ENCODE measurements at regions not wholly inside any gene's neighbourhood (a gene's known extent, or its start where the extent isn't known, plus 50 kb on each side); places are given as distances from the start of the nearest gene placed in this dataset.
"Not testable (repeated sequence)": the region's sequence is repeated elsewhere in the genome, so short reads cannot be mapped to it uniquely, and the experiment has no call there.

- TF ChIP-seq, protein P1, sequence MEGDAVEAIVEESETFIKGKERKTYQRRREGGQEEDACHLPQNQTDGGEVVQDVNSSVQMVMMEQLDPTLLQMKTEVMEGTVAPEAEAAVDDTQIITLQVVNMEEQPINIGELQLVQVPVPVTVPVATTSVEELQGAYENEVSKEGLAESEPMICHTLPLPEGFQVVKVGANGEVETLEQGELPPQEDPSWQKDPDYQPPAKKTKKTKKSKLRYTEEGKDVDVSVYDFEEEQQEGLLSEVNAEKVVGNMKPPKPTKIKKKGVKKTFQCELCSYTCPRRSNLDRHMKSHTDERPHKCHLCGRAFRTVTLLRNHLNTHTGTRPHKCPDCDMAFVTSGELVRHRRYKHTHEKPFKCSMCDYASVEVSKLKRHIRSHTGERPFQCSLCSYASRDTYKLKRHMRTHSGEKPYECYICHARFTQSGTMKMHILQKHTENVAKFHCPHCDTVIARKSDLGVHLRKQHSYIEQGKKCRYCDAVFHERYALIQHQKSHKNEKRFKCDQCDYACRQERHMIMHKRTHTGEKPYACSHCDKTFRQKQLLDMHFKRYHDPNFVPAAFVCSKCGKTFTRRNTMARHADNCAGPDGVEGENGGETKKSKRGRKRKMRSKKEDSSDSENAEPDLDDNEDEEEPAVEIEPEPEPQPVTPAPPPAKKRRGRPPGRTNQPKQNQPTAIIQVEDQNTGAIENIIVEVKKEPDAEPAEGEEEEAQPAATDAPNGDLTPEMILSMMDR (IDR thresholded peaks at IDR 0.05) = not testable (repeated sequence)
- not testable (repeated sequence) for TF ChIP-seq POLR2A (IDR thresholded peaks at IDR 0.05)
Observed at GRCh38 chr16:29233705-29234404, 172.7 kb downstream of the NPIPB11 start.
